GM21528 (cell line): ENCODE measurements at regions not wholly inside any gene's neighbourhood (a gene's known extent, or its start where the extent isn't known, plus 50 kb on each side); places are given as distances from the start of the nearest gene placed in this dataset.
"Not testable (repeated sequence)": the region's sequence is repeated elsewhere in the genome, so short reads cannot be mapped to it uniquely, and the experiment has no call there.

Source experiments
- ATAC-seq: cut with Tn5 transposase; IDR thresholded peaks from one replicate; pipeline ENCODE4 v1.9.1; 2021; ENCODE audit warnings: mild to moderate bottlenecking, moderate library complexity; ENCODE audit not compliant: unreplicated experiment, low FRiP score

DNA sequence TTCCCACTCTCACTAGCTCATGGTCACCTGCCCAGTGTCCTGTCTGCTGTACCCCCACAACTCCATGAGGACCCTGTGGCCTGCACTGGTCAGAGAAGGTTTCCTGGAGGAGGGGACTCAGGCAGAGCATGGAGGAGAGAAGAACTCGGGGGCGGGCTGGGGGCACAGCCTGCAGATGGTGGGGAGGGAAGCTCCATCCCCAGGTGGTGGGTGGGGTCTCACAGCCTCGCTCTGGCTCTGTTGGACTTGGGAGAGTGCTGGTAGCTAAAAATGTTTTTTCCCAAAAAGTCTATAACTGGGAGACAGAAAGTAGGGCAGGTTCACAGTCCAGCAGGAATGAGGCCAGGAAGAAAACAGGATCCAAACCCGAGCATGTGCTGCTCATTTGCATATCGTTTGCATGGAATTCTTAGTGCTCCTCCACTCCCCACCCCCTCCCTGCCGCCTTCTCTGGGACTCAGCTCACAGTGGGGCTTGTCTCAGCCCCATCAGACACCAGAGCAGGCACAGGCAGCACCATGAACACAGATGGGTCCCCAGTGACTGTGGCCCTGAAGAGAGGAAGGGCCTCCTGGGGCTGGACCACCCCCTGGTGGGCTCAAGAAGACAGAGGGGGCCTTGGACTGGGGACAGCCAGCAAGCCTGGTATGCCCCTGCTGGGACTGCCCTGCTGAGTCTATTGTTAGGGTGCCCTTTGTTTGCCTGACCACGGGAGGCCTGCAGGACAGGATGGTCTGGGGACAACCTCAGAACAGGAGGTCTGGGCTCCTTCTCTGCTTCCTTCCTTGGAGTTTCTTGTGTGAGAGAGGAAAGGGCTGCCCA lies 67.0 kb upstream of the SFSWAP start:
- ATAC-seq = no peak

GRCh38 chr12:131644481-131644880 lies 66.4 kb upstream of the SFSWAP start:
- ATAC-seq = no peak

- not testable (repeated sequence) for ATAC-seq
These were observed 66.0 kb upstream of the SFSWAP start for GRCh38 chr12:131644917-131645316.

- ATAC-seq = not testable (repeated sequence)
These were observed 65.3 kb upstream of the SFSWAP start for GRCh38 chr12:131645557-131645956.

GRCh38 chr12:131646444-131646843 lies 64.4 kb upstream of the SFSWAP start:
- ATAC-seq = not testable (repeated sequence)

DNA sequence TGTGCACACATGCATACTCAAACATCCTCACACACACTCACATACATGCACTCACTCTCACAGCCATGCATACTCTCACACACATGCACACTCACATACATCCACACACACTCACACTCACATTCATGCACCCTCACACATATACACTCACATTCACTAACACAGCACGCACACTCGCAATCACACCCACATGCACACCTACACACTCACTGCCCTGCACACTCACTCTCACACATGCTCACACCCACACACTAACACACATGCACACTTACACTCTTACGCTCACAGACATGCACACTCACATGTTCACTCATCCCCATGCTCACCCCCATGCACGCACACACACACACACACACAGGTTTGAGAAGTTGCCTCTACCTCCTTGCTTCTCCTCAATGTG lies 63.2 kb upstream of the SFSWAP start:
- ATAC-seq = no peak

- ATAC-seq = not testable (repeated sequence)
These were observed 55.3 kb upstream of the SFSWAP start for GRCh38 chr12:131655469-131656174.

DNA sequence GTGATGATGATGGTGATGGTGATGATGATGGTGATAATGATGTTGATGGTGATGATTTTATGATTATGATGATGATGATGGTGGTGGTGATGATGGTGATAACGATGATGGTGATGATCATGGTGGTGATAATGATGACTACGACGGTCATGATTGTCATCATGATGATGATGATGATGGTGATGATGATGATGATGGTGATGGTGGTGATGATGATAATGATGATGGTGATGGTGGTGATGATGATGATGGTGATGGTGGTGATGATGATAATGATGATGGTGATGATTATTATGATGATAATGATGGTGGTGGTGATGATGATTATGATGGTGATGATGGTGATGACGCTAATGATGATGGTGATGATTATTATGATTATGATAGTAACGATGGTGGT lies 54.1 kb upstream of the SFSWAP start:
- not testable (repeated sequence) for ATAC-seq

DNA sequence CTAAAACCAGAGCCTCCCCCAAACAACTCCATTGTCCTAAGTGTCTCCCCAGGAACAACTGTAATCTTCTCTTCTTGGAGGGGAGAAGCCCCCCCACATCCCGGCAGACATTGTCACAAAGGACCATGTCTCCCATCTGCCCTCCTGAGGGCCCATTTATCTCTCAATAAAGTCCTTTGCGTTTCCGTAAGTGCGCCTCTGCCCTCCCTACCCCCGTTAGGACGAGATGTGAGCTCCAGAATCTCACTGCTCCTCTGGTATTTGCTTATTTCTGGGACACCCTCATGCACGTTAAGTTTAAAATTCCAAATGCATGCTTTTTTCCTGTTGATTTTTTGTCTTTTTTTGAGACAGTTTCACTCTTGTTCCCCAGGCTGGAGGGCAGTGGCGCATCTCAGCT lies 52.3 kb upstream of the SFSWAP start:
- ATAC-seq = not testable (repeated sequence)

DNA sequence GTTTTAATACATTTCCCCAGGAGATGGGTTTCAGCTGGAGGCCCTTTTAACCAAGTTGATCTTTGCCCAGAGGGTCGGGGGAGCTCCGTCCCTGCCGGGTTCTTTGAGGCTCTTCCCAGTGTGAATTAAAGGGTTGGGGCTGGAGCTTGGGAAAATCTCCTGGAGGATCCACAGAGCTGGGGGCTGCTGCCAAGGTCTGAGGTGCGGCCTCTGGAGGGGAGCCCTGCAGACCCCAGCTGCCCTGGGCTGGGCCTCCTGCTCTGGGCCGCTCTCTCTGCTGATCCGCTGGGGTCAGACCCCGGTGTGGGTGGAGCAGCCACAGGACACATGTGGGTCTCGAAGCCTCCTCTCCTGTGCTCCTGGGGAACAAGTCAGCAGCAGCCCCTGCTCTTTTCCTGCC lies 51.4 kb upstream of the SFSWAP start:
- not testable (repeated sequence) for ATAC-seq

- ATAC-seq = not testable (repeated sequence)
These were observed 50.9 kb upstream of the SFSWAP start for GRCh38 chr12:131659976-131660375.

- not testable (repeated sequence) for ATAC-seq
These were observed 50.5 kb upstream of the SFSWAP start for GRCh38 chr12:131660401-131660800.
